Mononuclear cell (primary cell): ENCODE measurements at regions not wholly inside any gene's neighbourhood (a gene's known extent, or its start where the extent isn't known, plus 50 kb on each side); places are given as distances from the start of the nearest gene placed in this dataset.

Source experiments
- H3K27me3 ChIP-seq: 2 replicates; pipeline ENCODE4 v1.6.0; 2011; ENCODE audit warnings: low read length, control low read depth; ENCODE audit not compliant: insufficient read depth
- H3K4me1 ChIP-seq: 2 replicates; pipeline ENCODE4 v1.5.1; 2011; ENCODE audit warnings: mild to moderate bottlenecking, low read length, control low read depth; ENCODE audit not compliant: insufficient read depth
- H3K4me3 ChIP-seq: 2 replicates; pipeline ENCODE4 v1.5.1; 2011; ENCODE audit warnings: mild to moderate bottlenecking, low read length, moderate library complexity
- H3K9me3 ChIP-seq: 2 replicates; pipeline ENCODE4 v1.5.1; 2011; ENCODE audit warnings: low read depth, mild to moderate bottlenecking, control low read depth, low read length

DNA sequence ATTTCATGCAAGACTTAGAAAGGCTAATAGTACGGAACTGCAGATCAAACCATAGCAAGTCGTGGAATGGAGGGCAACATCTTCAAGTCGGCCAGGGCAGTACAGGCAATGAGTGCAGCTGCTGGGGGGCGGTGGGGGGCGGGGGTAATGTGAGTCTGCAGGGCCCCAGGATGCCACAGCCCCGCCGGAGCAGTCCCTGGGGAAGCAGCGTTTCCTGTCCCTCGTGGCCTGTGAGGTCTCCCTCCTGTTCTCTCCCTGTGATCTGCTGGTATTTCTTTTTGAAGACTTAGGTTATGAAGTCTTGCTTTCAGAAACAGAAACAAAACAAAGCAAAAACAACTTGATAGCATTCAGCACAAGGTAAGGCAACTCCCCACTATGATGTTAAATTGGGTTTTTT lies 351.9 kb downstream of the FOXA2 start:
- H3K4me1 ChIP-seq = no peaks in the 10 kb centered on the region
- no peaks in the 10 kb centered on the region for H3K27me3 ChIP-seq
- H3K4me3 ChIP-seq = no peak overlapping the region
- H3K9me3 ChIP-seq = no peaks in the 10 kb centered on the region

DNA sequence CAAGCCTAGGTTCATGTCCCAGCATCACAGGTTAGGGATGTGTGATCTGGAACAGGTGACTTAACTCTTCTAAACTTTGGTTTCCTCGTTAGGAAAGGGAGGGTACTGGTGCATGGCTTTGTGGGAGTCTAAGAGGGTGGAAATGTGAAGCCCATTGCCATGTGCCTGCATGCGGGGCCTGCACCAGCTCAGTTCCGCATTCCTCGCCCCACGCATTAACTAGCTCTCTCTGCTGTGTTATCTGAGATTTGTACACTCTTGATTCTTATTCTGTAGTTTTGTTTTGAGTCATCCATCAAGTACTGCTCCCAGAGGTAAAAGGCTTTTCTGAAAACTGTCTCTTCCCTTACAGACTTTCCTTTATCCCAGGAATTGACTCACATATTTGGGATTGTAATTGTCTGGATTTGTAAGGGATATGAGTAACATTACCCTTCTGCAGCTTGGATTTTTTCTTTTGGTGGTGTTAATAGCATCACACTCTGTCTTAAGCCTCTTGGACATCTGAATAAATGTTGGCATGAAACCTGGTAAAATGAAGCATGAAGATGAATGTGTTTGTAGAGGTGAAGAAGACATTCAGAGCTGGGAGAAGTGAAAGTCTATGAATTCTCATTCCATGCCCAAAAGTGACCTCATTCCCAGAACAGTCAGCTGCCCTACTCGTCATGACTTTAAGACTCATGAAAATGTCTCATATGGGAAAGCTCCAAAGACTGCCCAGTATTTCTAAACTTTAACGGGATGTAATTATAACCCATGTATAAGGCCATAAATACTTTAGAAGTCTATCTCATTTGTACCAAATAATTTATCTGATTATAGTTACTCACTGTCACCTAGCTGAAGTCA lies 357.3 kb downstream of the FOXA2 start:
- Histone ChIP-seq H3K27me3 (no peaks in the 10 kb centered on the region), H3K9me3 (no peaks in the 10 kb centered on the region), H3K4me1 (no peaks in the 10 kb centered on the region), H3K4me3 (no peak overlapping the region)

DNA sequence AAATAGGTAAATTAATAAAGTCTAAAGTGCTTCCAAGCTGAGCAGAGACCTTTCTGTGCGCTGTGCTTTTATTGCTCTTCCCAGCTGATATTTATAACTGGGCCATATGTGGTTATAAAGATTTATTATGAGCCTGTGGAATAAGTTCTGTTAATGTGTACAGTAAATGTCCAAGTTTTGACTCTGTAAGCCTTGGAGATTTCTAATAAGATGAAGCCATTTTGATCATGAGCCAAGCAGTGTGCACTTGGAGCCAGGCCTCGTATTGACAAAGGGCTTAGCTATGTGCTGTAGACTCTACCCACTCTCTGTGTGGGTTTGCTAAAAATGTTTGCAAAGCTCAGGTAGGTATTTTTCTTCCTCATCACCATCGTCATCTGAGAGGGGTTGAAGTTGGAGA lies 361.1 kb downstream of the FOXA2 start:
- no peaks in the 10 kb centered on the region for H3K27me3 ChIP-seq
- H3K9me3 ChIP-seq = no peaks in the 10 kb centered on the region
- H3K4me3 ChIP-seq = no peak overlapping the region
- no peaks in the 10 kb centered on the region for H3K4me1 ChIP-seq

DNA sequence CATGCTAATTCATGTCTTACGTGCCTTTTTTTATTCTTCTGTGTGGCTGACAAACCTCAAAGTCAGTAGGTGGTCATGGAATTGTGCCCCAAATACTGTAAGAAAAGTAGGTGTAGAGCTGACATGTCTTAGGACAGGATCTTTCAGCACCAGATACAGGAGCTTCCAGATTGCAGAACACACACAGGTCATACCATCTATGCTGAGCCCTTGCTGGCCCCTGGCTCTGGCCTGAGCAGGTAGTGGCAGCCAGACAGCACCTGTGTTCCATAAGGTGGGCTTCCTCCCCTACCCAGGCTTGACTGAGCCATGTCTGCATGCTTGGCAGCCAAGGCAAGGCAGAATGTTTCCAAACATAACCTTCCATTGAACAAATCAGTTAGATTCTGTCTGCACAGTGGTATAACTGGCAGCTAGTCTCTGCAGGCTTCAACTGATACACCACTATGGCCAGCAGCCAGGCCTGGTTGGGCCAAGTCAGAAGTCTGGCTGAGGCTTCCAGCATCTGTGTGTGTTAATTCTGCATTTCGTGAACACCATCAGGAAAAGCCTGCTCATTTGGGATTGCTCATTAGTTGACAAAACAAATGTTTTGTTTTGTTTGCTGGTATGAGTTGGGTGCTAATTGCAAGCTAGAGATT lies 366.5 kb downstream of the FOXA2 start:
- Histone ChIP-seq H3K4me1 (no peaks in the 10 kb centered on the region), H3K4me3 (no peak overlapping the region), H3K27me3 (no peaks in the 10 kb centered on the region), H3K9me3 (no peaks in the 10 kb centered on the region)

DNA sequence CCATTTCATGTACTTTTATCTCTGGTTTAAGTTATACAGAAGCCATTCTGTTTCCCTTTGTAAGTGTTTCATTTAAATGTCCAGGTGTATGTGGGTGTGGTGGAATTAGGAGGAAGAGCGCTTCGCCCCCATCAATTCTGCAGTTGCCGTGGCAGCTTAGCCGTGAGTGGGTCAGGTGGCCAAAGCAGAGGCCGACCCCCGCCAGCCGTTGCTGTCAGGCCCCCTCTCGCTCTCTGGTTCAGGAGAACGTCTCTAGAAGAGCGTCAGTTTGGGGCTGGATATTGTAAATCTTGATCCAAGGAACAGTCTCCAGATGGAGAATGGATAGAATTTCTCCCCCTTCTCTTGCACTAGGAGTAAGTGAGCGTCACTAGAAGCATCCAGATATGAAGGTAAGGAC lies 367.4 kb downstream of the FOXA2 start:
- no peaks in the 10 kb centered on the region for H3K27me3 ChIP-seq
- H3K4me1 ChIP-seq = no peaks in the 10 kb centered on the region
- H3K4me3 ChIP-seq = no peak overlapping the region
- H3K9me3 ChIP-seq = no peaks in the 10 kb centered on the region

DNA sequence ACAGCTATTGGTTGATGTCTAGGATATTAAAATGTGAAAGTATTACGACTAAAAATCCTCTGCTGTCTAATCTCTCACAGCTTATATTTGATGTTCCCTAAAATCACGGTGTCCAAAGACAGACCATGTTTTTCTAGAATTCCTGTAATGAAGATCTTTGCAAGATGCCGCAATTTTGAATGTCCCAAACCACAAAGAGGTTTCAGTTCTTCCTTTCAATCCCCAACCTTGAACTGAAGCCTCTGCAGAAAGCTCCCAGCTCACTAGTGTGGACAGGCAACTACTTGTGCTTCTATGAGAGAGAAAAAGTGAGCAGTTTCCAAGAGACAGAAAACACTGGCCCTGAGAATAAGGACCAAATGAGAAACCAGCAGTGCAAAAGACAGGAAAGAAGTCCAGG lies 370.1 kb downstream of the FOXA2 start:
- Histone ChIP-seq H3K9me3 (no peaks in the 10 kb centered on the region), H3K27me3 (no peaks in the 10 kb centered on the region), H3K4me3 (no peak overlapping the region)

DNA sequence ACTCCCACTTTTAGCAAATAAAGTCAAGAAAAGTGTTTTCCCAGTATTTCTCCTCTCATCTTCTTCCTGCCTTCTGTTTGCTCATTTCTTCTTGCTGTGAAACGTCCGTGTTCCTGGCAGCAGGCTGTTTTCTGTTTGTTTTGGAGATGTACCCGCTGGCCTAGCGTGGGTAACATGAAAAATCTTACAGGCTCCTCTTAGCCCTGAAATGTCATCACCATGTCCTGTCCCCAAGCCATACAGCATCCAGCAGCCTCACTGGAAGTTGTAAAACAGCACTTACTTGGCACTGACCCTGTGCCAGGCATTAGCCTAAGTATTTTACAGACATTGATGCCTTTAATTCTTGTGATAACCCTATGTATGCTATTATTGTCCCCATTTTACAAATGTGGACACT lies 371.1 kb downstream of the FOXA2 start:
- H3K9me3 ChIP-seq = no peaks in the 10 kb centered on the region
- H3K27me3 ChIP-seq = no peaks in the 10 kb centered on the region
- H3K4me1 ChIP-seq = no peaks in the 10 kb centered on the region
- H3K4me3 ChIP-seq = no peak overlapping the region

More for the DNA sequence above, 370.1 kb downstream of the FOXA2 start:
- H3K4me1 ChIP-seq = no peaks in the 10 kb centered on the region

DNA sequence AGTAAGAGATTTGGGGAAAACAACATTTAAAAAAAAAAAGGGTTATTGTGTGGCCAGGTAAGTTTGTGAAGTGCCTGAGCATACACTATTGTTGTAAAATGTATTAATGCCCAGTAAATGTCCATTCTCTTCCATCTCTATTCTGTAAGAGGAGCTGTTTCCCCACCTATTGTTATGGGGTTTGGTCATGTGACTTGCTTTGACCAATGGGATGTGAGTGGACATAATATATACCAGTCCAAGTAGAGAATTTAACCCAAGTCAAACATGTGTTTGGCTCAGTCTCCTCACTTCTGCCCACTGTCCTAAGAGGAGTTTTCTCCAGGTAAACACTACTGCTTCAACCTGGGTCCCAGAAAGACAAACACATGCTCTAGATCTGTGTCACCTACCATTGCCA lies 377.1 kb downstream of the FOXA2 start:
- Histone ChIP-seq H3K4me3 (no peak overlapping the region), H3K4me1 (no peaks in the 10 kb centered on the region), H3K9me3 (no peaks in the 10 kb centered on the region), H3K27me3 (no peaks in the 10 kb centered on the region)

DNA sequence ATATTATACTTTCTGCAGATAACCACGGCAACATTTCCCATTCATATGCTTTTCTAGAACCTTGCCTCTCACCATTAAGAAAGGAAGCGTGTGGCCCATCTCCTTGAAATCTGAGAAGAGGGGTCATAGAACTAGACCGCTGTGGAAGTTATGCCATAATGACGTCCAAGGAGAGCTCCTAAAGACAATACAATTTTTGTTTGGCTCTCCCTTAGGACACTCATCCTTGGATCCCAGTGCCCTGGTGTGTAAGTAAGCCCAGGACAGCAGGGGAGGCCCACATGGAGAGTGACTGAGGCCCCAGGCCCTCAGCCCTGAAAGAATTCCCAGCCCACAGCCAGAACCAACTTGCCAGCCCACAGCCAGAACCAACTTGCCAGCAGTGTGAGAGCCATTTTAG lies 379.6 kb downstream of the FOXA2 start:
- no peaks in the 10 kb centered on the region for H3K4me1 ChIP-seq
- H3K27me3 ChIP-seq = no peaks in the 10 kb centered on the region
- no peak overlapping the region for H3K4me3 ChIP-seq
- no peaks in the 10 kb centered on the region for H3K9me3 ChIP-seq

DNA sequence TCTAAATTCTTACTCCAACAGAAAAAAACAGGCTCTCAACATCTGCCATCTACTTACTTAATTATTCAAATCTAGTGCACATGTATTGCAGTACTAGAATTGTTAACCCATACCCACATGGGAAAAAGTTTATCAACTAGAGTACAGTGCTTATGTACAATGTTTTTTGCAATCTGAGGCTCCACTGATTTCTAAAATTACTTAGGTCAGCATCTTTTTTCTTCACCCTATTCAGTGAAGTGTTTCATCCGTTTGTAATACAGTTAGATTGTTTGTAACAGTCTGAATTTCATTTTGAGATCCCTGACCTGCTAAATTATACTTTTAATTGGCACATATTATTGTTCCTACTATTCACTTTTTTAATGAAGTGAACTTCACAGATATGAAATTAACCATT lies 402.2 kb downstream of the FOXA2 start:
- H3K27me3 ChIP-seq = no peaks in the 10 kb centered on the region
- no peaks in the 10 kb centered on the region for H3K4me1 ChIP-seq
- H3K4me3 ChIP-seq = no peak overlapping the region
- no peaks in the 10 kb centered on the region for H3K9me3 ChIP-seq

DNA sequence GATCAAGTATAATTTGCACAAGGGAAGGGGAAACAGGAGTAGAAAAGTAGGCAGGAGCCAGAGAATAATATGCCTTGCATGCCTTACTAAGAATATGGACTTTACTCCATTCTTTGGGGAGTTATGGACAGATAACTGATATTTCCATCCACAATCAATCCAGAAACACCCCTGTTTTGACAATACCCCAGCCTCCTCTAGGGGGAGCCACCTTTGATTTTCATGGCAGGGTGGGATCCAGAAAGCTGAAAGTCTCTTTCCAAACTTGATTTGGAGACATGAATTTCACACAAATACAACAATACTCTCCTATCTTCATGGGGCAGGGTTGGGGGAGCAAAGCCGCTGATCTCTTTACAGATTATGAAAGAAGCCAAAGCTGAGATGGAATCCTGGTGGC lies 404.1 kb downstream of the FOXA2 start:
- H3K9me3 ChIP-seq = no peaks in the 10 kb centered on the region
- no peak overlapping the region for H3K4me3 ChIP-seq
- H3K4me1 ChIP-seq = no peaks in the 10 kb centered on the region
- H3K27me3 ChIP-seq = no peaks in the 10 kb centered on the region

DNA sequence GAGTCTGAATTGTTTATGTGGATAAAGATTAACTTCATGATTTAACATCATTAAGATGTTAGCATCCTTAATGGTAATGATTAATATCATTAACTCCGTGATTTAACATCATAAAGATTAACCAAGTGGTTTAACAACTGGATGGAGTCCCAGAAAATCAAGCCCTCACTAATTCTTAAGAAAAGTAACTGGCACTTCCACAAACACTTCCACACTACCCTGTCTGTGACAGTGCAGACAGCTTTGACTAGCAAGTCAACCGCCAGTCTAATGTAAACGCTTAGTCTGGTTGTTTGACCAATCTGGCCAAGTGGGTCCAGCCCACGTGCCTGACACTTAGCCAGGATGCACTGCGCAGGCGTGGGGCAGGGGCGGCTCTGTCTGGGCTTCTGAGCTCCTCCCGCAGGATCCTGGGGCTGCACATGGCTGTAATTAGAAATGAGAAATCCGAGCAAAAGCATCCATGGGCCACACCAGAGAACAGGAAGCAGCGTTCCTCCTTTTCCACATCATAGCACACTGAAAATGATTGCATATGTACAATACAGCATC lies 424.2 kb downstream of the FOXA2 start:
- Histone ChIP-seq H3K4me3 (no peak overlapping the region), H3K4me1 (no peaks in the 10 kb centered on the region), H3K27me3 (no peaks in the 10 kb centered on the region), H3K9me3 (no peaks in the 10 kb centered on the region)

DNA sequence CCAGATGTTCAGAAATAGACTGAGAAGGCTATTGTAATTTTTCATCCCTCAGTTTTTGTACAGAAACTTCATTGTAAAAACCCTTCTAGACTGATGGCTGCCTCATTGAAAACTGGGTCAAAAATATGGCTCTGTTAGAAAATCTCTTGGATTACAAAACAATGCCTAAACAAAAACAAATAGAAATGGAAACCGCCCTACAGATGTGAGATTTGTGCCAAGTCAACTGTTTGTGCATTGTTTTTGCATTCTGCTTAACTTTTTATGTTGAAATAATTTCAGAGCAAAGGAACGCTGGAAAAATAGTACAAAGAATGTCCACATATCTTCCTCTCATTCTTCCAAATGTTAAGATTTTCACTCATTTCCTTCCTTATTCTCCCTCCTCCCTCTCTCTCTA lies 425.1 kb downstream of the FOXA2 start:
- no peaks in the 10 kb centered on the region for H3K4me1 ChIP-seq
- no peaks in the 10 kb centered on the region for H3K9me3 ChIP-seq
- no peak overlapping the region for H3K4me3 ChIP-seq
- H3K27me3 ChIP-seq = no peaks in the 10 kb centered on the region

DNA sequence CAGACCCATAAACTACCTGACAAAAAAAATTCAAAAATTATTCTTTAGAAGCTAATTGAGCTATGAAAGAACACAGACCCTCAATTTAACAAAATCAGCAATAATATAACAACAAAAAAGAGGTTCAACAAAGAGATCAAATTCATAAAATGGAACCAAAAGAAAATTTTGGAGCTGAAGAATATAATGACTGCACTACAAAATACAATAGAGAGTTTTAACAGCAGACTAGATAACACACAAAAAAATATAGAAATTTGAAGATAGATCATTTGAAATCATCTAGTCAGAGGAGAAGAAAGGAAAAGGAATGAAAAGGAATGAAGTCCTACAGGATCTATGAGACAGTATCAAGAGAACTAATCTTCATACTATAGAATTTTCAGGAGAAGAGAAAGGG lies 422.1 kb downstream of the PAX1 start:
- peaks cover 21% of the 10 kb centered on the region for H3K9me3 ChIP-seq
- H3K4me1 ChIP-seq = no peaks in the 10 kb centered on the region
- H3K4me3 ChIP-seq = no peak overlapping the region
- no peaks in the 10 kb centered on the region for H3K27me3 ChIP-seq

DNA sequence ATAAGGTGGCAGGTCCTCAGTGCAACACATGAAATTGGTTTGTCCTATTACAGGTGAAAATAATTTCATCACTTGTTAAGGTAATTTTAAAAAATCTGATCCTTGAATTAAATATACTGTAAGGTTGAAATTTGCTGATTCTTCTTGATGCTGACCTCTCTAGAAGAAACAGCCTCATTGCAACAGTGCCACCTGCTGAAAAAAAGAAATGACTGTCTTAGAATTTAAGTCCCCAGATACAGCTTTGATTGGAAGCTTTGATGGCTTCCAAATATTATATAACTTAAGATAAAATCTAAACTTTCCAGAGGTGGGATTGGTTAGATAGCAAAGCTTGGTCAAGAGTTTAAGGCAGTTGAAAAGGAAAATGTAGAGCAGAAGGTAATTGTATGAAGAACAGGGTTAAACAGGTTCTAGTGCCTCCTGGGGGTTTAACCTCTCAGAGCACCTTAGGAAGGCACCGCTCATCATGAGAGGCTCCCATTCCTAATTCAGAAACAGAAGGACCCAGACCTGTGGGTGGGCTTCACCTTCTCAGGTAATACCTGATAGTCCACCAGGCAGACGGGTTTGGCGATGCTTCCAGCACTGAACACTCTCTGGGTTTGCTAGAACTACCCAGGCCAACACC lies 401.0 kb downstream of the PAX1 start:
- H3K4me3 ChIP-seq = no peak overlapping the region
- H3K9me3 ChIP-seq = no peaks in the 10 kb centered on the region
- H3K4me1 ChIP-seq = no peaks in the 10 kb centered on the region

More for the DNA sequence above, 401.0 kb downstream of the PAX1 start:
- no peaks in the 10 kb centered on the region for H3K27me3 ChIP-seq
